GM18858 (cell line): ENCODE measurements at regions not wholly inside any gene's neighbourhood (a gene's known extent, or its start where the extent isn't known, plus 50 kb on each side); places are given as distances from the start of the nearest gene placed in this dataset.

ENCODE experiments used
- ATAC-seq: cut with Tn5 transposase; IDR thresholded peaks from one replicate; pipeline ENCODE4 v1.9.1; 2021; ENCODE audit not compliant: unreplicated experiment

- no peak for ATAC-seq
These were observed 1012.6 kb downstream of the BCL11A start for GRCh38 chr2:59540864-59541263.

GRCh38 chr2:59538398-59538911 is 1015.0 kb downstream of the BCL11A start:
- no peak for ATAC-seq

GRCh38 chr2:59532808-59533207 is 1020.6 kb downstream of the BCL11A start:
- no peak for ATAC-seq

- ATAC-seq, result no peak
These were observed 1023.2 kb downstream of the BCL11A start for GRCh38 chr2:59530258-59530657.

- no peak for ATAC-seq
These were observed 1023.7 kb downstream of the BCL11A start for GRCh38 chr2:59529726-59530125.

- no peak for ATAC-seq
These were observed 1024.9 kb downstream of the BCL11A start for GRCh38 chr2:59528525-59528924.

DNA sequence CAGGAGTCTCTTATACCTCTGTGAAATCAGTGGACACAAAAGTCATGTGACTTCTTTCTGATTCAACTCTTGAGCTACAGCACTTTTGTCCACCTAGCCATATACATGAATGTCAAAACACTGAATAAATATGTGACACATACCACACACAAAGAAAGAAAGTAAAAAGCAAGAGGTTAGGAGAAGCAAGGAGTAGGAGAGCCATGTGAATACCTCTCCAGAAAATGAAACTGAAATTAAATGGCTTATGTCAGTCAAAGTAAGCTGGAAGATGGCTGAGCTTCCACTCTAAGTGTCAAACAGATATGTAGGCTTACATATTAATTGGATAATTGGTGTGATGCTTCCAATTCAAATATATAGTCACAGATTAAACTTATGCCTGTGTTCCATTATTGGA is 1050.5 kb downstream of the BCL11A start:
- ATAC-seq, result no peak

- no peak for ATAC-seq
These were observed 1062.5 kb downstream of the BCL11A start for GRCh38 chr2:59490994-59491393.

GRCh38 chr2:59490192-59490591 is 1063.3 kb downstream of the BCL11A start:
- ATAC-seq, result no peak

- ATAC-seq, result no peak
These were observed 1068.8 kb downstream of the BCL11A start for GRCh38 chr2:59484673-59485072.

GRCh38 chr2:59463426-59463825 is 1090.0 kb downstream of the BCL11A start:
- no peak for ATAC-seq

- no peak for ATAC-seq
These were observed 1090.8 kb downstream of the BCL11A start for GRCh38 chr2:59462422-59463197.

DNA sequence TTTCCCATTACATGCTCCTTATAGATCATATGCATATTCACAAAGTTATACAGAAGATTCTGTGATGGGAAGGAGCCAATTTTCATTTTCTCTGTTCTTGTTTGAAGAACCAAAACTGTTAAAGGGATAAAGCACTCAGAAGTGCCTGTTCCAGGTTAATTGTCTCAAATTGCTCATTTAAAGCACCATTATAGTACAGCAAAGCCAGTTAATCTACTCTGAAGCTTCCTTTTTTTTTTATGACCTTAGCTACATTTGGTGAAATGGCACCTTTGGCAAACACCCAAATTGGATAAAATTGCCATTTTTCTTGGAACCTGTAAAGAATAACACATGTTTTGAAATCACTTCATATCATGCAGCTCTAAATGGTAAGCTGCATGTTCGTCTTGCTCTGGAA is 1092.3 kb downstream of the BCL11A start:
- ATAC-seq, result no peak

- ATAC-seq, result no peak
These were observed 1094.7 kb downstream of the BCL11A start for GRCh38 chr2:59458800-59459199.

DNA sequence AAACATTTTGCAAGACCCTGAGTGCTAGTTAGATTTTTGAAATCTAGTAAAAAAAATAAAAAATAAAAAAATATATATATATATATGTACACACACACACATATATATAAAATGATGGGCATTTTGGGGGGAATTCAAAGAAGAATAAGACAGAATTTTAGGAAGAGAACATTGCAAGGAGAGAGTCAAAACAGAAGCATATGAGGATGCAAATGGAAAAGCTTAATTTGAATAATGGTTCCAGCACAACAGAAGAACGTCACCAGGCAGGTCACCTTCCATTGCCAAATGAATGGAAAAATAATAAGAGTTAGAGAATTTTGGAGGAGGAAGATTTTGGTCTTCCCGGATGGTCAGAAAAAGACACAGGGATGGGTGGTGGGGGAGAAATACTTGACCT is 1097.2 kb downstream of the BCL11A start:
- no peak for ATAC-seq

DNA sequence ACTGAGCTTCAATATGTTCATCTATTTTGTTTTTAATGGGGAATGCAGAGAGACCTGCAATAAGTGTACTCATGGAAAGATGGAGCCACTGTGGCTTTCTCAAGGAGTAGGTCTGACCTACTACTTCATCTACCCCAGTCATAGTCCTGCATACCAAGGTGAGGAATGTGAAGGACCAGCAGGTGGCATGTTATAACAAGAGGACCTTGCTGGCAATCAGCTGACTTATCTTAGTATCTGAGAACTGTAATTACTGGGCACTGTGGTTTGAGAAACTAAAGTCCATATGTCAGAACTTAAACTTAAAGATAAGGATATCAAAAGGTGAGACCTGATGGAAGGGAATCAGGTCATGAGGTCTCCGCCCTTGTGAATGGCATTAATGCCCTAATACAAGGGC is 1104.2 kb downstream of the BCL11A start:
- ATAC-seq, result no peak

GRCh38 chr2:59440491-59440890 is 1113.0 kb downstream of the BCL11A start:
- ATAC-seq, result no peak

- ATAC-seq, result no peak
These were observed 1117.8 kb downstream of the BCL11A start for GRCh38 chr2:59435635-59436034.

- no peak for ATAC-seq
These were observed 1124.5 kb downstream of the BCL11A start for GRCh38 chr2:59428940-59429339.

DNA sequence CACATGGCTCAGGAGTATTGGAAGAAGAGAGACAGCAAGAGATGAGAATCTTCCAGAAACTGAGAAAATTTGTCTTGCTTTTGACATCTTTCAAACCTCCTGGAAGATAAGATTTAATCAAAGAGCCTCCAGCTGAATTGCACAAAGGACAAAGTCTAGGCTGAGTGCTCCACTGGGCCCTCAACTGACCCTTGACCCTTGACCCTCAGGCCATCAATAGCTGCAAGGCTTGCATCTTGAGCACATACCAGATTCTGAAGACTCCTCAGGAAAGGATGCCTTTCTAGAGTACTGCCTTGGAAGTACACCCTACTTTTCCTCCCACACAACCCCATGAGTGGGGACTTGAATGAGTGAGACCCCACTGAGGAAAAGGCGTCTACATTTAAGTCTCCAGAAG is 1125.5 kb downstream of the BCL11A start:
- no peak for ATAC-seq

- no peak for ATAC-seq
These were observed 1128.2 kb downstream of the BCL11A start for GRCh38 chr2:59425247-59425646.

DNA sequence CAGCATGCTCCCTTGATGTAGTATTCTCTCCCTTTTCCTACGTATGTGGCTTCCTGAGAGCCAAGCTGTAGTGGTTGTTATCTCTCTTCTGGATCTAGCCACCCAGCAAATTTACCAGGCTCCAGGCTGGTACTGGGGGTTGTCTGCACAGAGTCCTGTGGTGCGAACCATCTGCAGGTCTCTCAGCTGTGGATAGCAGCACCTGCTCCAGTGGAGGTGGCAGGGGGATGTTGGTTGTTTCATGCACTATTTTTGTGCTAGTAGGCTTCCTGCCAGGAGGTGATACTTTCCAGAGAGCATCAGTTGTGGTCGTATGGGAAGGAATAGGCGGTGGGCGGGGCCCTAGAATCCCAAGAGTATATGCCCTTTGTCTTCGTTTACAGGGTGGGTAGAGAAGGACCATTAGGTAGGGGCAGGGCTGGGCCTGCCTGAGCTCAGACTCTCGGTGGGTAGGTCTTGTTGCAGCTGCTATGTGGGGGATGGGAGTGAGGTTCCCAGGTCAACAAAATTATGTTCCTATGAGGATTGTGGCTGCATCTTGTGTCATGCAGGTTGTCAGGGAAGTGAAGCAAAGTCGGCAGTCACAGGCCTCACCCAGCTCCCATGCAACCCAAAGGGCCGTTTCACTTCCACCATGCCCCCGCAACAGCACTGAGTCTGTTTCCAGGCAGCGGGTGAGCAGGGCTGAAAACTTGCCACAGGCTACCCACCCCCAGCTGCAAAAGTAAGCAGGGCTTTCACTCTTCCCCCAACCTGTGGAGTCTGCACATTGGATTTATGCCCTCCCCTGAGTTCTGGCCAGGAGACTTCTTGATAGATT is 1139.5 kb downstream of the BCL11A start:
- no peak for ATAC-seq
